Gastroesophageal sphincter (tissue), 4 donors: ENCODE measurements at regions not wholly inside any gene's neighbourhood (a gene's known extent, or its start where the extent isn't known, plus 50 kb on each side); places are given as distances from the start of the nearest gene placed in this dataset.

Experiments used
- ATAC-seq: fragments of 150-250 bp; one replicate; pipeline ENCODE4 v1.9.1; 2016; ENCODE audit warnings: mild to moderate bottlenecking, moderate library complexity
- H3K27ac ChIP-seq, 4 donors: fragments of 200-600 bp; sonication (generic) in 3 of 4; 1 replicate in 3 of 4; 2 replicates in 1 of 4; pipeline ENCODE4 v1.5.1; 2016 to 2019
- H3K27me3 ChIP-seq: fragments of 200-600 bp; sonication (generic); one replicate; pipeline ENCODE4 v1.5.1; 2019
- H3K36me3 ChIP-seq, 2 donors: fragments of 200-600 bp; sonication (generic); one replicate each; pipeline ENCODE4 v1.5.1; 2019; ENCODE audit warnings: control low read depth in 1 of 2
- H3K4me1 ChIP-seq, 3 donors: fragments of 200-600 bp; sonication (generic); 1 replicate in 2 of 3; 2 replicates in 1 of 3; pipeline ENCODE4 v1.5.1; 2016 to 2019; ENCODE audit warnings: control low read depth in 2 of 3
- H3K4me3 ChIP-seq, 2 donors: fragments of 200-600 bp; sonication (generic); one replicate each; pipeline ENCODE4 v1.5.1; 2019; ENCODE audit warnings: mild to moderate bottlenecking in 1 of 2, moderate library complexity in 1 of 2
- H3K9me3 ChIP-seq, 3 donors: fragments of 200-600 bp; sonication (generic); one replicate each; pipeline ENCODE4 v1.5.1; 2017 to 2019; ENCODE audit warnings: control low read depth in 2 of 3
- EP300 ChIP-seq: sonication (generic); formaldehyde crosslinking; IDR thresholded peaks from one replicate; pipeline ENCODE4 v1.6.1; 2017; ENCODE audit warnings: antibody characterized with exemption, mild to moderate bottlenecking
- POLR2A ChIP-seq, 2 donors: fragments of 450-650 bp; IDR thresholded peaks; one replicate each; pipeline ENCODE4 v1.6.1; 2017; ENCODE audit warnings: antibody characterized with exemption in 2 of 2, mild to moderate bottlenecking in 2 of 2, moderate library complexity in 1 of 2
- POLR2AphosphoS5 ChIP-seq: sonication (generic); formaldehyde crosslinking; IDR thresholded peaks from one replicate; pipeline ENCODE4 v1.6.1; 2017; ENCODE audit warnings: antibody characterized with exemption
- WGBS, 2 donors: methylation state at CpG; one replicate each; pipeline ENCODE4 v1.1.5; 2018; ENCODE audit warnings: low coverage in 1 of 2; 5-methylcytosine and 5-hydroxymethylcytosine counted together
- TF ChIP-seq, protein P1 (sequence below), 4 experiments: fragments of 200-600 bp in 2 of 4; fragments of 450-650 bp in 2 of 4; sonication (generic) in 1 of 4; IDR thresholded peaks; one replicate each; pipeline ENCODE4 v1.5.1; 2017 to 2019; ENCODE audit warnings: antibody characterized with exemption in 4 of 4, mild to moderate bottlenecking in 2 of 4, moderate library complexity in 2 of 4

DNA sequence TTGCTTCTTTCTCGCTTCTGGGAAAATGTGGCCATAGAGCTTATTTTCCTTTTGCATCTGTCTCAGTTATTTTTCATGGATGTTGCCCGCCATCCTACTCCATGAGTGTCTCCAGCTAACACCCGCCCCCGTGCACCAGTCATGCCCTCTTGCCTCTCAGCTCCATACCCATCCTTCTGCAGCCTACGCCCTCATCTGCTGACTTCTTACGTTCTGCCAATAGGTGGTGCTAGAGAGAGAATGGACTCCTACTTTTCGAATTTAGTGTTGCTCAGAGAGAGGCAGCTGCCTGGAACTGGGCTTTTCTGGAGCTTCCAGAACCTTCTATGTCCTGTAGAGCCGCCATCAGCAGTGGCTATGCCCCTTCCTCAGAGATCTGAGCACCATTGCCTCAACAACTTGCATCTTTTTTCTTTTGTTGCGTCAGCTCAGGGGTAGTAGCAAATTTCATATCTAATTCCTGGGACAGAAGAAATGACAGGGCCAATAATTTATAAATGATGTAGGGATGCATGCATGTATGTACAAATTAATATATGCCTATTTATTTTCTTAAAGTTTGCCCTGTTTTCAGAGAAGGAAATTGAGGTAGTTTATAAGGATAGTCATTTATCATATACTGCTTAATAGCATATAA lies 119.7 kb upstream of the MYOCD start:
- Histone ChIP-seq H3K36me3 (no peaks in the 10 kb centered on the region), H3K4me3 (no peak overlapping the region), H3K9me3 (no peaks in the 10 kb centered on the region), H3K4me1 (peaks cover 0 to 16% (median 0%) of the 10 kb centered on the region in 3 donors), H3K27me3 (no peaks in the 10 kb centered on the region), H3K27ac (no peak overlapping the region)
- WGBS, 2 donors, result 29 to 40% methylated on average over 8 to 9 of the region's 9 CpGs
- no peak for ATAC-seq
- TF ChIP-seq, protein P1, sequence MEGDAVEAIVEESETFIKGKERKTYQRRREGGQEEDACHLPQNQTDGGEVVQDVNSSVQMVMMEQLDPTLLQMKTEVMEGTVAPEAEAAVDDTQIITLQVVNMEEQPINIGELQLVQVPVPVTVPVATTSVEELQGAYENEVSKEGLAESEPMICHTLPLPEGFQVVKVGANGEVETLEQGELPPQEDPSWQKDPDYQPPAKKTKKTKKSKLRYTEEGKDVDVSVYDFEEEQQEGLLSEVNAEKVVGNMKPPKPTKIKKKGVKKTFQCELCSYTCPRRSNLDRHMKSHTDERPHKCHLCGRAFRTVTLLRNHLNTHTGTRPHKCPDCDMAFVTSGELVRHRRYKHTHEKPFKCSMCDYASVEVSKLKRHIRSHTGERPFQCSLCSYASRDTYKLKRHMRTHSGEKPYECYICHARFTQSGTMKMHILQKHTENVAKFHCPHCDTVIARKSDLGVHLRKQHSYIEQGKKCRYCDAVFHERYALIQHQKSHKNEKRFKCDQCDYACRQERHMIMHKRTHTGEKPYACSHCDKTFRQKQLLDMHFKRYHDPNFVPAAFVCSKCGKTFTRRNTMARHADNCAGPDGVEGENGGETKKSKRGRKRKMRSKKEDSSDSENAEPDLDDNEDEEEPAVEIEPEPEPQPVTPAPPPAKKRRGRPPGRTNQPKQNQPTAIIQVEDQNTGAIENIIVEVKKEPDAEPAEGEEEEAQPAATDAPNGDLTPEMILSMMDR (IDR thresholded peaks at IDR 0.05), result peak; percentile 69 to 83 (median 72)
- TF ChIP-seq POLR2AphosphoS5 (no peak), EP300 (no peak), POLR2A (IDR thresholded peaks at IDR 0.05) (no peak)

DNA sequence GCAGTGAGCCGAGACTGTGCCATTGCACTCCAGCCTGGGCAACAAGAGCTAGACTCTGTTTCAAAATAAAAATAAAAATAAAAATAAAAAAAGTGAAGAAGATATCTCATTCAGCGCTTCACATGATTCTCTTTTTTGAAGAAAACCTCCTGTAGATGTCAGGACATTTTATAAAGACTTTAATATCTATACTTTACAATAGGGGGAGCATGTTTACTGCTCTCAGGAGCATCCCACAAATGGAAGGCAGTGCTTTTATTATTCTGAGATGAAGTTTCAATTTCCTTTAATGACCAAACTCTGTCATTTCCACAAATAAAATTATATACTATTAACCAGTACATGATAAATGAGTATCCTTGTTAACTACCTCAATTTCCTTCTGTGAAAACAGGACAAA lies 118.7 kb upstream of the MYOCD start:
- no peaks in the 10 kb centered on the region for H3K27me3 ChIP-seq
- no peaks in the 10 kb centered on the region for H3K36me3 ChIP-seq
- ATAC-seq, result no peak
- no peak overlapping the region for H3K27ac ChIP-seq
- TF ChIP-seq POLR2AphosphoS5 (no peak), POLR2A (IDR thresholded peaks at IDR 0.05) (no peak), EP300 (no peak)
- TF ChIP-seq, protein P1 (IDR thresholded peaks at IDR 0.05), result no peak
- 95 to 100% methylated on average over 2 of the region's 2 CpGs for WGBS, 2 donors
- H3K4me3 ChIP-seq, result no peak overlapping the region
- no peaks in the 10 kb centered on the region for H3K9me3 ChIP-seq
- peaks cover 0 to 16% (median 0%) of the 10 kb centered on the region in 3 donors for H3K4me1 ChIP-seq

DNA sequence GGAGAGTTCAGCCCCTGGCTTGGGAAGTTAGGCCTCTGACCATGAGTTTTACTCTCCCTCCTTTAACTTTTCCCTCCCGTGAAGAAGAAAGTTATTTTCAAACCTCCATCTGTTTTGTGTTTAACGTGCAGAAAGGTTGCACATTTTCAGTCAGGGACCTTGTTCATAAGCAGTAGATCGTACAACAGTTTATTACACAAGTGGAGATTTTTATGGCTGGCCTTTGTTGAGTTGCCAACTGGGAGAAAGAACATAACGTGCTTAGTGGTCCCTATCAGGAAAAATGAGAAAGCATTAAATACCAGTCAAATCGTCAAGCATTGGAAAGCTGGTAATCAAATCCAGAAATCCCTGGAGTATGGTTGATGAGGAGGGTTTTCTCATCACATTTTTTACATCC lies 117.9 kb upstream of the MYOCD start:
- no peak for TF ChIP-seq POLR2AphosphoS5
- TF ChIP-seq, protein P1 (IDR thresholded peaks at IDR 0.05), result no peak
- no peak for TF ChIP-seq EP300
- TF ChIP-seq POLR2A (IDR thresholded peaks at IDR 0.05), result no peak
- Histone ChIP-seq H3K27ac (no peak overlapping the region), H3K4me3 (no peak overlapping the region), H3K27me3 (no peaks in the 10 kb centered on the region), H3K36me3 (no peaks in the 10 kb centered on the region), H3K4me1 (peaks cover 0 to 16% (median 0%) of the 10 kb centered on the region in 3 donors), H3K9me3 (no peaks in the 10 kb centered on the region)
- no peak for ATAC-seq
- WGBS, 2 donors, result 76 to 82% methylated on average over 3 to 5 of the region's 5 CpGs

DNA sequence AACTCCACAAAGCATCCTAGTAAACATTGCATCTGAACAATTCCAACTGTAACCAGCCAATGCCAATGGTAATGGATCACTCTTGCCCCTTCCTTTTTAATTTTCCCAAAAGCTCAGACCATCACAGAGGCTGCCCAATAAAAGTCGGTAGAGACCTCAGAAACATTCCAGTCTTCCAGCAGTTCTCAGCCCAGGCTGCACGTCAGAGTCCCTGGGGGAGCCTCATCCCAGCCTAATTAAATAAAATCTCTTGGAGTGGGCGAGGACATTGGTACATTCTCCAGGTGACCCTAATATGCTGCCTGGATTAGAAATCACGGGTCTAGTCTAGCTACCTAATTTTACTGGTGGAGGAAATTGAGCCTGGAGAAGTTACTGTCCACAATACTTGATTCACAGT lies 117.1 kb upstream of the MYOCD start:
- peaks cover 0 to 16% (median 0%) of the 10 kb centered on the region in 3 donors for H3K4me1 ChIP-seq
- 82 to 85% methylated on average over 2 to 4 of the region's 4 CpGs for WGBS, 2 donors
- H3K9me3 ChIP-seq, result no peaks in the 10 kb centered on the region
- H3K36me3 ChIP-seq, result no peaks in the 10 kb centered on the region
- no peaks in the 10 kb centered on the region for H3K27me3 ChIP-seq
- no peak overlapping the region for H3K4me3 ChIP-seq
- no peak overlapping the region for H3K27ac ChIP-seq
- no peak for ATAC-seq
- TF ChIP-seq POLR2A (IDR thresholded peaks at IDR 0.05) (no peak), EP300 (no peak), POLR2AphosphoS5 (no peak)
- TF ChIP-seq, protein P1 (IDR thresholded peaks at IDR 0.05), result no peak

DNA sequence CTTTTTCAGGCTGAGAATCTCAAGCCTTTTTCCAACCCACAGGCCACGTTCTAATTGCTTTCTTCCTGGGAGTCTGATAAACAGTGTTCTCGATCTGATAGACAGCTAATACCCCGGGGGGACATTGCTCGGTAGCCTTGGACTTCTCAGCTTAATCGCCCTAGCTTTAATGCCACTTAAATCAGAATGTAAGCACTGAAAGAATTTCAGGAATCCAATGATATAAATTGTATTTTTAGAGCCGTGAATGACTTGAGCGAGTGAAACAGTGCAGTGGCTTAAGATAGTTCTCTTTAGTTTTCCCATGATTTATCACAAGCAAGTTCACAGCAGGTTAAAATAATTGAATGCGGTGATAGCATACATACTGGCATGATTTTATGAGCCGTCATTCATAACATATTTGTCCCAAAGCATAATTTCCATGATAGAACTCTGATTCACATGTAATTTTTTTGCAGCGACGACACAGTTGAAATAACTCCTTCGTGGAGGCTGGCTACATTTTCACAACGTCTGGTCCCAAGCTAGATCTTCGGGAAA lies 116.1 kb upstream of the MYOCD start:
- H3K27me3 ChIP-seq, result no peaks in the 10 kb centered on the region
- no peak for ATAC-seq
- no peak overlapping the region for H3K4me3 ChIP-seq
- H3K36me3 ChIP-seq, result no peaks in the 10 kb centered on the region
- peaks cover 0 to 16% (median 0%) of the 10 kb centered on the region in 3 donors for H3K4me1 ChIP-seq
- peak overlapping the region in 3 of 4 donors; percentile 8 to 62 (median 28) for H3K27ac ChIP-seq
- no peaks in the 10 kb centered on the region for H3K9me3 ChIP-seq
- TF ChIP-seq EP300 (no peak), POLR2AphosphoS5 (peak; percentile 37)
- WGBS, 2 donors, result 32% methylated on average over 11 to 14 of the region's 14 CpGs
